AG04449 (cell line): ENCODE measurements at regions not wholly inside any gene's neighbourhood (a gene's known extent, or its start where the extent isn't known, plus 50 kb on each side); places are given as distances from the start of the nearest gene placed in this dataset.

ENCODE experiments used
- CTCF ChIA-PET: fragments of 350-600 bp; formaldehyde crosslinking; extraction: SDS; loops from one replicate; lab custom pipeline; 2021; ENCODE audit warnings: antibody characterized with exemption; lab: Yijun Ruan, JAX
- POLR2A ChIA-PET: fragments of 400-600, 350-600 bp; formaldehyde crosslinking; extraction: SDS; loops from one replicate; lab custom pipeline; 2020; ENCODE audit warnings: antibody characterized with exemption, inconsistent platforms; lab: Yijun Ruan, JAX
- DNase-seq: peaks from one replicate; pipeline ENCODE4 v3.0.0-alpha.2; 2010; ENCODE audit warnings: low read depth, low spot score
- H3K4me3 ChIP-seq: 2 replicates; pipeline ENCODE4 v1.5.1; 2011; ENCODE audit warnings: low read depth, mild to moderate bottlenecking, control low read depth, low read length
- CTCF ChIP-seq: IDR thresholded peaks from one replicate; pipeline ENCODE4 v1.5.1; 2011; ENCODE audit warnings: mild to moderate bottlenecking, moderate library complexity, low read length, control low read depth, inconsistent platforms; ENCODE audit not compliant: insufficient read depth; ENCODE audit errors: missing control alignments

- H3K4me3 ChIP-seq, result no peak overlapping the region
- POLR2A ChIA-PET, result no interaction called here
- DNase-seq, result no peak
- CTCF ChIA-PET, result no interaction called here
- no peak for TF ChIP-seq CTCF
Measured at GRCh38 chr1:5812295-5812694, 179.9 kb downstream of the NPHP4 start.

GRCh38 chr1:5811419-5811818 lies 180.8 kb downstream of the NPHP4 start:
- TF ChIP-seq CTCF, result no peak
- H3K4me3 ChIP-seq, result no peak overlapping the region
- DNase-seq, result no peak
- ChIA-PET POLR2A (no interaction called here), CTCF (no interaction called here)

- no peak overlapping the region for H3K4me3 ChIP-seq
- ChIA-PET CTCF (no interaction called here), POLR2A (no interaction called here)
- TF ChIP-seq CTCF, result no peak
- DNase-seq, result no peak
Measured at GRCh38 chr1:5810553-5811270, 181.5 kb downstream of the NPHP4 start.

- no peak for DNase-seq
- CTCF ChIA-PET, result no interaction called here
Measured at GRCh38 chr1:5810131-5810530, 182.1 kb downstream of the NPHP4 start.

GRCh38 chr1:5809207-5809788 lies 182.9 kb downstream of the NPHP4 start:
- POLR2A ChIA-PET, result no interaction called here
- no peak overlapping the region for H3K4me3 ChIP-seq
- CTCF ChIA-PET, result no interaction called here
- DNase-seq, result no peak
- no peak for TF ChIP-seq CTCF

More at GRCh38 chr1:5810131-5810530, 182.1 kb downstream of the NPHP4 start:
- TF ChIP-seq CTCF, result no peak
- H3K4me3 ChIP-seq, result no peak overlapping the region
- POLR2A ChIA-PET, result no interaction called here

GRCh38 chr1:5803851-5804250 lies 188.4 kb downstream of the NPHP4 start:
- no peak for TF ChIP-seq CTCF
- DNase-seq, result no peak
- ChIA-PET CTCF (no interaction called here), POLR2A (no interaction called here)
- no peak overlapping the region for H3K4me3 ChIP-seq
